ENCODE measurements at regions not wholly inside any gene's neighbourhood (a gene's known extent, or its start where the extent isn't known, plus 50 kb on each side); places are given as distances from the start of the nearest gene placed in this dataset.

DNA sequence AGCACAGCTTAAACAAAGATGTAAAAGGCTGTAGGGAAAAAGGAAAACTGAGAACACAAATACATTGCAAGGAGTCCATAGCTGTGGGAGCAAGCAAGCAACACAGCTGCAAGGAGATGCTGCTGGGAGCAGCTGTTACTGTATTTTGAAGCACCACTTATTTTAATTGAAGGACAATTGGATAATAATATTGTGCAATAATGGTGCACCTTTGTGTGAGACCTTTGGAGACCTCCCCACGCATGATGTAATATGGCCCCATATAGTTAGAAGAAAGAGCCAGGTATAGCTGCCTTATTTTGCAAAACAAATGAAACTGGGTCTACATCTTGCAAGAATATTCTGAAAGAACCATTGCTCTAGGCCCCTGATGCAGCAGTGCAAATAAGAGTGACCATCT lies 191.1 kb upstream of the KIRREL3 start:
- no peaks in the 10 kb centered on the region for H3K27me3 ChIP-seq (replicated peaks; ENCODE audit: insufficient read depth)
- intact Hi-C loops (cut with DNase I) = no loop called here

DNA sequence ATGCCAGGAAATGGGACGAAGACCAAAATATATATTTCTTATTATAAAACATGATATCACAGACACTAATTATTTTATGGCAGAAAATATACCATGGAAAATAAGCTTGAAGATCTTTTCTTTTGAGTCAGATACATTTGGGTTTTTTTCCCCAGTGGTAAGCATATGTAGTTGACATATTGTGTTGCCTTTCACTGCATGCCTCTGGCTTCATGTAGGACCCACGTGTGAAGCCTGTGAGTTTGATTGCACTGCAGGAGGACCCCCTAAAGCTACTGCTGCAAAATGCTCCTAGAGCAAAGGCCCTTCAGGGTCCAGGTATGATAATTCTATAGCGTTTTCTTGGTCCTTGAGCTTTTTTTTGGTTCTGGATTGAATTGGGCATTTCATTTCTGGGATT lies 190.7 kb upstream of the KIRREL3 start:
- Histone ChIP-seq H3K4me1 (replicated peaks) (no peaks in the 10 kb centered on the region), H3K36me3 (no peaks in the 10 kb centered on the region), H3K4me3 (no peak overlapping the region), H3K27ac (no peak overlapping the region), H3K9me3 (no peaks in the 10 kb centered on the region), H3K27me3 (replicated peaks; ENCODE audit: insufficient read depth) (no peaks in the 10 kb centered on the region)
- DNase-seq (ENCODE audit: low spot score) = no peak
- 78% methylated on average over 3 of the region's 3 CpGs for WGBS
- intact Hi-C loops (cut with DNase I) = no loop called here
- TF ChIP-seq POLR2A (IDR thresholded peaks at IDR 0.05) (no peak), CTCF (IDR thresholded peaks at IDR 0.05) (no peak), POLR2AphosphoS5 (IDR thresholded peaks at IDR 0.05) (no peak)

More for the DNA sequence above, 191.1 kb upstream of the KIRREL3 start:
- no peaks in the 10 kb centered on the region for H3K9me3 ChIP-seq
- no peak overlapping the region for H3K4me3 ChIP-seq
- H3K27ac ChIP-seq = no peak overlapping the region
- no peaks in the 10 kb centered on the region for H3K36me3 ChIP-seq
- no peaks in the 10 kb centered on the region for H3K4me1 ChIP-seq (replicated peaks)
- WGBS = 90% methylated on average over 1 of the region's 1 CpG
- TF ChIP-seq POLR2AphosphoS5 (IDR thresholded peaks at IDR 0.05) (no peak), POLR2A (IDR thresholded peaks at IDR 0.05) (no peak), CTCF (IDR thresholded peaks at IDR 0.05) (no peak)
- no peak for DNase-seq (ENCODE audit: low spot score)

GRCh38 chr11:127182586-127183203 lies 182.1 kb upstream of the KIRREL3 start:
- WGBS = 71% methylated on average over 8 of the region's 8 CpGs
- Histone ChIP-seq H3K36me3 (no peaks in the 10 kb centered on the region), H3K27ac (no peak overlapping the region), H3K27me3 (replicated peaks; ENCODE audit: insufficient read depth) (no peaks in the 10 kb centered on the region), H3K4me3 (no peak overlapping the region), H3K4me1 (replicated peaks) (no peaks in the 10 kb centered on the region), H3K9me3 (no peaks in the 10 kb centered on the region)
- intact Hi-C loops (cut with DNase I) = no loop called here
- DNase-seq (ENCODE audit: low spot score) = no peak
- TF ChIP-seq POLR2A (IDR thresholded peaks at IDR 0.05) (no peak), POLR2AphosphoS5 (IDR thresholded peaks at IDR 0.05) (no peak), CTCF (IDR thresholded peaks at IDR 0.05) (no peak)

GRCh38 chr11:127157225-127157624 lies 156.7 kb upstream of the KIRREL3 start:
- DNase-seq (ENCODE audit: low spot score) = no peak
- H3K4me3 ChIP-seq = no peak overlapping the region
- WGBS = 96% methylated on average over 2 of the region's 2 CpGs
- no peaks in the 10 kb centered on the region for H3K9me3 ChIP-seq
- TF ChIP-seq CTCF (IDR thresholded peaks at IDR 0.05) (no peak), POLR2AphosphoS5 (IDR thresholded peaks at IDR 0.05) (no peak), POLR2A (IDR thresholded peaks at IDR 0.05) (no peak)
- H3K36me3 ChIP-seq = no peaks in the 10 kb centered on the region
- H3K4me1 ChIP-seq (replicated peaks) = no peaks in the 10 kb centered on the region
- no peak overlapping the region for H3K27ac ChIP-seq
- intact Hi-C loops (cut with DNase I) = no loop called here
- H3K27me3 ChIP-seq (replicated peaks; ENCODE audit: insufficient read depth) = no peaks in the 10 kb centered on the region

GRCh38 chr11:127149410-127149809 lies 148.8 kb upstream of the KIRREL3 start:
- WGBS = 74% methylated on average over 1 of the region's 1 CpG
- H3K4me3 ChIP-seq = no peak overlapping the region
- no peak overlapping the region for H3K27ac ChIP-seq
- no peaks in the 10 kb centered on the region for H3K9me3 ChIP-seq
- intact Hi-C loops (cut with DNase I) = no loop called here
- no peaks in the 10 kb centered on the region for H3K4me1 ChIP-seq (replicated peaks)
- no peaks in the 10 kb centered on the region for H3K36me3 ChIP-seq
- no peak for DNase-seq (ENCODE audit: low spot score)
- H3K27me3 ChIP-seq (replicated peaks; ENCODE audit: insufficient read depth) = no peaks in the 10 kb centered on the region
- TF ChIP-seq POLR2A (IDR thresholded peaks at IDR 0.05) (no peak), POLR2AphosphoS5 (IDR thresholded peaks at IDR 0.05) (no peak), CTCF (IDR thresholded peaks at IDR 0.05) (no peak)

Data from prostate gland (tissue), 2 donors.